ENCODE measurements at regions not wholly inside any gene's neighbourhood (a gene's known extent, or its start where the extent isn't known, plus 50 kb on each side); places are given as distances from the start of the nearest gene placed in this dataset.

DNA sequence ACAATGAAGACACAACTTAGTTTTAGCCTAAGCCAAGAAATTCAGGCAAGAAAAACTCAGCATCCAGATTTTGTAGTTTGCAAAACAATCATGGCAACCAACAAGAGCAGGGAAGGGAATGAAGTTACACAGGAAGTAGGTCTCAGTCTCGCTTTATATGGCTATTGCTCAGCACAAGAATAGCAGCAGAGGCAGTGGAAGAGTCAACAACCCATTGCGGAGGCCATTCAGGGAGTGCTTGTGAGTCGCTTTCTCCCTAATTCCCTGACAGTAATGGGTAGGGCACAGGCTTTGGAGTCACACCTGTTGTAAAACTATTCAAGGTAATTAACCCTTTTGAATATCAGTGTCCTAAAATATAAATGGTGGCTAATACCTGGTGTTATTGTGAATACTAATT is 238.5 kb downstream of the HDGFL1 start:
- Mint-ChIP-seq H3K27me3 (ENCODE audit: low read depth in 3 of 3) (peaks cover 0 to 4% (median 0%) of the 10 kb centered on the region in 3 donors), H3K4me3 (no peak overlapping the region), H3K9me3 (peaks cover 2 to 9% (median 4%) of the 10 kb centered on the region in 6 donors), H3K36me3 (no peaks in the 10 kb centered on the region), H3K27ac (no peak overlapping the region), H3K4me1 (no peaks in the 10 kb centered on the region)
- DNase-seq = no peak

DNA sequence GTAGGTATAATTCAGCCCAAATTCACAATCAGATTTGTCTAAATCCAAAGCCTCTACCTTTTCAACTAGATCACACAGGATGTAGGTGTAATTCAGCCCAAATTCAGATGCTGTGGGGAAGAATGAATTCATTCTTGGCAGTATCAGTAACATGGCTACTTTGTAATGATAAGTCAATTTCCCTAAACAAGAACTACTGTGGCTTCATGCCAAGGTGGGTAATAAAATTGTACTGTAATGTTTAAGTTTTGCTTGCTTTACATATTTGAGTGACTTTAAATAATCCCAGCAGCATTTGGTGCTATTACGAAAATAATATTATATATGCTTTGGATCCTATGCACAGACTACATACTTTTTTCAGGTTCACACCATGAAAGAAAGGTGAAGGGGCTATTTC is 239.1 kb downstream of the HDGFL1 start:
- Mint-ChIP-seq H3K36me3 (no peaks in the 10 kb centered on the region), H3K4me3 (no peak overlapping the region), H3K4me1 (no peaks in the 10 kb centered on the region), H3K9me3 (peaks cover 2 to 10% (median 4%) of the 10 kb centered on the region in 6 donors), H3K27me3 (ENCODE audit: low read depth in 3 of 3) (peaks cover 0 to 4% (median 0%) of the 10 kb centered on the region in 3 donors), H3K27ac (no peak overlapping the region)
- DNase-seq = no peak

DNA sequence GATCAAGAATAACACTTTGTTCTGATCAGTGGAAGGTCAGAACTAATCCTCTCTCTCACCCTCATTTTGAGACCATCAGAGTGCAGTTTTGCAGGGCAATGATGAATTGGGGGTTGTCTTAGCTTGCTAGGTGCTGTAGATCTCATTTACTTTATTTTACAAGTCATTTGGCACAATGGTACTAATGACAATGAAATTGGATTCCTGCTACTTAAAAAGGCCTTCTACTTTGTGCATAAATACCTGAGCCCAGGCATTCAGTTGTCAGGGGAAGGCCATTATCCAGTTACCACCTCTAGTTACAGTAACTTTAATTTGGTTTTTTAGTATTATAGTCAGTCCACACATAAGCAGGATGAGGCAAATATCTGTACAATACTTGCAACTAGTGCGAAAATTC is 240.0 kb downstream of the HDGFL1 start:
- H3K27ac Mint-ChIP-seq = no peak overlapping the region
- no peak for DNase-seq
- H3K9me3 Mint-ChIP-seq = peaks cover 2 to 16% (median 5%) of the 10 kb centered on the region in 6 donors
- H3K27me3 Mint-ChIP-seq (ENCODE audit: low read depth in 3 of 3) = peaks cover 0 to 4% (median 0%) of the 10 kb centered on the region in 3 donors
- H3K4me1 Mint-ChIP-seq = no peaks in the 10 kb centered on the region
- no peaks in the 10 kb centered on the region for H3K36me3 Mint-ChIP-seq
- no peak overlapping the region for H3K4me3 Mint-ChIP-seq

DNA sequence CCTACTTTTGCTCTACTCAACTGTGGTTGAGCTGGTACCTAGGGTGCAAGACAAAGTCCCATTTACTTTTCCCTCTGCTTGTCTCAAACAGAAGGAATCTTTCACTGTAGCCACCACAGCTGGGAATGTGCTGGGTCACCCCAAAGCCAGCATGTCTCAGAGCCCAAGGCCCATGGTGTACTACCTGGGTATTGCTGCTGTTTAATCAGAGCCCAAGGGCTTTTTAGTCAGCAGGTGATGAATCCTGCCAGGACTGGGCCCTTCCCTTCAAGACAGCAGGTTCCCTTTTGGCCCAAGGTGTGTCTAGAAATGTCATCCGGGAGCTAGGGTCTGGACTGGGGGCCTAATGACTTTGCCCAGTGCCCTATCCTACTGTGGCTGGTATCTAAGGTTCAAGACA is 249.8 kb downstream of the HDGFL1 start:
- H3K36me3 Mint-ChIP-seq = peaks cover 0 to 3% (median 3%) of the 10 kb centered on the region in 3 donors
- no peaks in the 10 kb centered on the region for H3K4me1 Mint-ChIP-seq
- no peak overlapping the region for H3K27ac Mint-ChIP-seq
- peaks cover 4 to 37% (median 12%) of the 10 kb centered on the region in 6 donors for H3K9me3 Mint-ChIP-seq
- peaks cover 0 to 3% (median 2%) of the 10 kb centered on the region in 3 donors for H3K27me3 Mint-ChIP-seq (ENCODE audit: low read depth in 3 of 3)
- no peak for DNase-seq
- H3K4me3 Mint-ChIP-seq = no peak overlapping the region

DNA sequence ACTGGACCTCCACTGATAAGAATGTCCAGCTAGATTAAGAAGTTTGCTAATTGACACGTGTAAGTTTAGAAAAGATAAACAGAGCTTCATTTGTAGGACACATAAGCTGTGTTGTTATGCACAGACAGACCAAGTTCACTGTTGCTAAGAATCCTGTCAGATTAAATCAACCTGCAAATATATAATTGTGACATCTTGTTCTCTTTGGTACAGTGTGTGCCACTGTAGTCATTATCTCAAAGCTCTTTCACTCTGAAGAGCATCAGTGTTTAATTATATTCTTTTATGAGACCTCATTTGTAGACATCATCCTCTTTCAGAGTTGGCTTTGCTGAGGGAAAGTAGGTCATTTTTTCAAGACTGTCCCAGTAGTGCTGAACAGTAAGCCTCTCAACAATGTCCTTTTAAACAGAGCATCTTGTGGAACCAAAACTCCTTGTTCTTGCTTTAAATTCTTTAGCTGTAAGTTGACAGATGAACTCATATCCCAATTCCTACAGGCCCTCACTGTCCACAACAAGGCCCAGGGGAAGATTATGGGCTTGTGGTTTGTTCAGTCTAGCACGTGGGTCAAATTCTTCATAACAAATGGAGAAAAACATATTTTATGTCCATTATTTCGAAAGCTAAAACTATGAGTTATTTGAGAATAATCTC is 252.4 kb downstream of the HDGFL1 start:
- Mint-ChIP-seq H3K27ac (no peak overlapping the region), H3K4me3 (no peak overlapping the region), H3K27me3 (ENCODE audit: low read depth in 3 of 3) (peaks cover 0 to 2% (median 0%) of the 10 kb centered on the region in 3 donors), H3K36me3 (peaks cover 0 to 3% (median 0%) of the 10 kb centered on the region in 3 donors), H3K9me3 (peaks cover 4 to 25% (median 11%) of the 10 kb centered on the region in 6 donors), H3K4me1 (no peaks in the 10 kb centered on the region)
- DNase-seq = no peak

DNA sequence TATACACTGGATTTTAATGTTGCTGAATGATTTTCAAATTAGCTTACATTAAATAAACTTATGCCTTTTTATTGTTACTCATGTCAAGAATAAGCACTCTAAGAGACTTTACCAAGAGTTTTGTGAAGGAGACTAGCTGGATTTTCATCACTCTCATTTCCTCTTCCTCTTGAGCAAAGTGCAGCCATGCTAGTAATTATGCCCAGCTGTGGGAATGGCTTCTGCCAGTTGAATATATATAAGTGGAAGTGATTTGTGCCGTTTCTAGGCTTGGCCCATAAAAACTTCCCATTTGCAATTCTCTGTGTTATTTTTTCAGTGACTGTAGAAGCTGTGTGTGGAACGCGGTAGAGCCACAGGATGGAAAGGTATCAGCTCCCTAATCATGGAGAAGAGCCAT is 255.8 kb downstream of the HDGFL1 start:
- Mint-ChIP-seq H3K27ac (no peak overlapping the region), H3K4me3 (no peak overlapping the region), H3K27me3 (ENCODE audit: low read depth in 3 of 3) (peaks cover 0 to 2% (median 0%) of the 10 kb centered on the region in 3 donors), H3K9me3 (peaks cover under 1 to 13% (median 3%) of the 10 kb centered on the region in 6 donors), H3K4me1 (no peaks in the 10 kb centered on the region), H3K36me3 (peaks cover 0 to under 1% (median 0%) of the 10 kb centered on the region in 3 donors)
- no peak for DNase-seq

DNA sequence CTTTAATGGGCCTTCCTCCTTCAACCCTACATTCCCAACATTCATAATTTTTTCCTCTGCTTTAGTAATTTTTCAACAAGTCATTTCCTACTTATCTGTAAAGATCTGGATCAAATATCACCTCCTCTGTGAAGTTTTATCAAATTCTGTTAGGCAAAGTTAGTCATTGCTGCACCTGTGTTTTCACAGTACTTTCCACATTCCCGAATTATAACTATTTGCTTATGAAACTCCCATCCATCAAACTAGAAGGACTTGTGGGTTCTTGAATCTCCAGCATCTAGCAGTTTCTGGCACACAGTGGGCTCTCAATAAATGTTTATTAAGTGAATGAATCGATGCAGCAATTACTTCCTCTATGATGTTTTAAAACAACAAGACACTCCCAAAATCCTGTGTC is 257.6 kb downstream of the HDGFL1 start:
- no peak overlapping the region for H3K27ac Mint-ChIP-seq
- H3K4me1 Mint-ChIP-seq = no peaks in the 10 kb centered on the region
- peaks cover 0 to 7% (median under 1%) of the 10 kb centered on the region in 6 donors for H3K9me3 Mint-ChIP-seq
- peaks cover 0 to 3% (median 0%) of the 10 kb centered on the region in 3 donors for H3K27me3 Mint-ChIP-seq (ENCODE audit: low read depth in 3 of 3)
- no peak overlapping the region for H3K4me3 Mint-ChIP-seq
- H3K36me3 Mint-ChIP-seq = no peaks in the 10 kb centered on the region
- DNase-seq = no peak

DNA sequence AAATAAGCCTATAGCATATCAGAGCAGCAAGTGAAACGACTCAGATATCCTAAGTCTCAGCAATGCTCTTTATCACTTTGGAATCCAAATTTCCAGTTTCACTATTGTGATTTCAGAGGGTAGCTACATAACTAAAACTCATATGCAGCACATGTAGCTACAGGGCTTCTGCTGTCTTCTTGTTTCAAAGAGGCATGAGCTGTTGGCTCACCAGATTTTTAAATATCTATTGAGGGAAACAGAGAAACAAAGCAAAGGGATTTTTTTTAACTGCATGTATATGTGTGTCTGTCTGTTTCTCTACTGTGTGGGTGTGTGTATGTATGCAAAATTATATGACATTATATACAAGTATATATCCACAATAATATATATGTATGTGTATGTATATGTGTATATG is 258.4 kb downstream of the HDGFL1 start:
- Mint-ChIP-seq H3K9me3 (peaks cover 0 to 7% (median under 1%) of the 10 kb centered on the region in 6 donors), H3K27ac (no peak overlapping the region), H3K27me3 (ENCODE audit: low read depth in 3 of 3) (peaks cover 0 to 3% (median 0%) of the 10 kb centered on the region in 3 donors), H3K4me3 (no peak overlapping the region), H3K4me1 (no peaks in the 10 kb centered on the region), H3K36me3 (no peaks in the 10 kb centered on the region)
- DNase-seq = no peak

DNA sequence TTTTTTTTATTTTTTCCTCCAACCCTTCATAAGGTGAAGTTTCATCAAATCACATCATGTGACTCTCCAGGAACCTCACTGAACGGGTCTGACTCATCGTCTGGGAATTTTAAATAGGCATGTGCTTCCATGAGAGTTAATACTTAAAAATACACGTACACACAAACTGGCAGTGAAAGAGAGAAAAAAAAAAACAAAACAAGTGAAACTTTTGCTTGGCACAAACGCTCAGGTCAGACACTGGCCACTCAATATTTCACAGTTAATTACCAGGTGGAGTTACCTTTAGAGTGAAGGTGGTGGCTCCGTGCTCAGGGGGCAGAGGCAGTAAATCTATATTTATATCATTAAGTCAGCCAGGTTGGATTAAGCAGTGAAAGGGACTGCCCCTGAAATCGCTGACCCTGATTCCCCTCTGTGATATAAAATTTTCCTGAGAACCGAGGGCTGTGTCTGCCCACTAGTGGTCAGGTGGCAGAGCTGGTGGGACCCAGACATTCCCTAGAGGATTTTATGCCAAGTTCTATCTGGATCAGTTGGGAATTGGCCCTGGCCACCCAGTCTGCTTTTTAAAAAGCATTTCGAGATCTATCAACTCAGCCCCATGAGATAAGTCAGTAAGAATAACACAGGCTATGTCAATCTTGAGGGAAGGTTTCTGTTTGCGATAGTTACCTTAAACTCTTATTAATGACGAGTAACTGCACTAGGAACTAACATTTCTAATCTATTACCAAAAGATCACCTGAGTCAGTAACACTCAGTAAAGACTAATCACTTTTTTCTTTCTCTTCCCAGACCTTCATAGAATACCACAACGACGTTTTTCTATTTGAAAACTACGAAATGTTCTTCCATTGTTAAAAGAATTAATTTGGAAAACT is 259.1 kb downstream of the HDGFL1 start:
- Mint-ChIP-seq H3K27me3 (ENCODE audit: low read depth in 3 of 3) (peaks cover 0 to 3% (median 0%) of the 10 kb centered on the region in 3 donors), H3K4me3 (no peak overlapping the region), H3K9me3 (peaks cover 0 to 7% (median 1%) of the 10 kb centered on the region in 6 donors), H3K4me1 (no peaks in the 10 kb centered on the region), H3K36me3 (no peaks in the 10 kb centered on the region), H3K27ac (no peak overlapping the region)
- no peak for DNase-seq

DNA sequence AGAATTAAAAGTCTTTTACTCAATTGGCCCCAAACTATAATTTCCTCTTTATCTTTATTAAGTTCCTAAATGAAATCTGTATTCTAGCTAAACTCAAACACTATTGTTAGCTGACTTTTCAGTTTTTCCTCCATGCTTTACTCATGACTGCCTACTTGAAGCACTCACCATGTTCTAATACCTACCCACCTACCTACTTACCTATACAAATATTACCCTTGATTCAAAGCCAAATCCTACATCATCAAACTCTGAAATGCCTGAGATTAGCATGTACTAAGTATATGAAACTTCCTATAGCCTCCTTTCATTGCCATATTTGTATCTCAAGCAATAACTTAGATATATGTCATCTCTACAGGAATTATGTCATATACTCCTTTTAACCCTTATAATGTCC is 259.7 kb downstream of the HDGFL1 start:
- no peak for DNase-seq
- Mint-ChIP-seq H3K27ac (no peak overlapping the region), H3K9me3 (peaks cover 0 to 7% (median 3%) of the 10 kb centered on the region in 6 donors), H3K4me3 (no peak overlapping the region), H3K4me1 (no peaks in the 10 kb centered on the region), H3K27me3 (ENCODE audit: low read depth in 3 of 3) (peaks cover 0 to 3% (median 0%) of the 10 kb centered on the region in 3 donors), H3K36me3 (no peaks in the 10 kb centered on the region)

DNA sequence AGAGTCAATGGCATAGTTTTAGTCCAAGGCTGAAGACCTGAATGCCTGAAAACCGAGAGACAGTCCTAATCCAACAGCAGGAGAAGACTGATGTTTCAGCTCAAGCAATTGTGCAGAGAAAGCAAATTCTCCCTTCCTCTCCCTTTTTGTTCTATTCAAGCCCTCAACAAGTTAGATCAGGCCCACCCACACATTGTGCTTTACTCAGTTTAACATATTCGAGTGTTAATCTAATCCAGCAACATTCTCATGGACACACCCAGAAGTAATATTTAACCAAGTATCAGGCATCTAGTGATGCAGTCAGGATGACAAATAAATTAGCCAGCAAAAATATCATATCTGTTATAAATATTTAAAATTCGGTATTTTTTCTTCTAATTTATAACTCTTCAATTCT is 261.1 kb downstream of the HDGFL1 start:
- H3K9me3 Mint-ChIP-seq = peaks cover 4 to 12% (median 6%) of the 10 kb centered on the region in 6 donors
- H3K27ac Mint-ChIP-seq = no peak overlapping the region
- DNase-seq = no peak
- H3K4me3 Mint-ChIP-seq = no peak overlapping the region
- peaks cover 0 to 5% (median 0%) of the 10 kb centered on the region in 3 donors for H3K36me3 Mint-ChIP-seq
- no peaks in the 10 kb centered on the region for H3K4me1 Mint-ChIP-seq
- peaks cover 0 to 3% (median 0%) of the 10 kb centered on the region in 3 donors for H3K27me3 Mint-ChIP-seq (ENCODE audit: low read depth in 3 of 3)

DNA sequence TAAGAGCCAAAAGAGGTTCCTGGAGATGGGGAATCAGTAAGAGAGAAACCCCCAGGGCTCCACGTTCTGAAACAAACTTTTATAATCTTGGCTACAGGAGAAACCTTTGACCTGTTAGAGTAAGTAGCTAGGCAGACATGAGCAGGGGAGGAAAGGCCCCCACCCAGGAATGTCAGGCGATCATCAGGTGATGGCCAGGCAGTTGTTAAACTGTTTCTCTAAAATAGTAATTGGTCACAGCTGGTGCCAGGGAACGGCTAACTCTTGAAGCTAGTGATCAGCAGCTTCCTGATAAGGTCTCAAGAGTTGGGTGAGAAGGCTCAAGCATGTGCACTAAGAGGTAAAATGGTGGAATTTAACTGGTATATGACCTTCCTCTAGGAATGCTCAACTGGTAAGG is 263.8 kb downstream of the HDGFL1 start:
- no peak for DNase-seq
- Mint-ChIP-seq H3K36me3 (peaks cover 0 to 5% (median 0%) of the 10 kb centered on the region in 3 donors), H3K27ac (no peak overlapping the region), H3K4me3 (no peak overlapping the region), H3K4me1 (no peaks in the 10 kb centered on the region), H3K9me3 (peaks cover 4 to 16% (median 6%) of the 10 kb centered on the region in 6 donors), H3K27me3 (ENCODE audit: low read depth in 3 of 3) (peaks cover 0 to 3% (median 0%) of the 10 kb centered on the region in 3 donors)

DNA sequence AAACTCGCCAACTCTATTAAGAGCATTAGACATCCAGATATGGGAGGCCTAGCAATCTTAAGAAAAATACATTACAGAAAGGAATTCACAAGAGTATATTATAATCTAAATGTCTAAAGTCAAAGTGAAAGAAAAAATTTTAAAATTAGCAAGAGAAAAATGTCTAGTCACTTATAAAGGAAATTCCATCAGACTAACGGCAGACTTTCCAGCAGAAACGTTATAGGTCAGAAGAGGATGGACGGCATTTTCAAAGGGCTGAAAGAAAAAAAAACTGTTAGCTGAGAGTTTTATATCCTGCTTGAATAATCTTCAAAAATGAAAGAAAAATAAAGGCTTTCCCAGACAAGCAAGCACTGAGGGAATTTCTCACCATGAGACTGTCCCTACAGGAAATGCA is 269.0 kb downstream of the HDGFL1 start:
- no peak for DNase-seq
- H3K27ac Mint-ChIP-seq = no peak overlapping the region
- H3K27me3 Mint-ChIP-seq (ENCODE audit: low read depth in 3 of 3) = peaks cover 0 to 2% (median 0%) of the 10 kb centered on the region in 3 donors
- H3K9me3 Mint-ChIP-seq = peaks cover 11 to 35% (median 15%) of the 10 kb centered on the region in 6 donors
- peaks cover 0 to 5% (median 0%) of the 10 kb centered on the region in 3 donors for H3K36me3 Mint-ChIP-seq
- no peaks in the 10 kb centered on the region for H3K4me1 Mint-ChIP-seq
- H3K4me3 Mint-ChIP-seq = no peak overlapping the region

DNA sequence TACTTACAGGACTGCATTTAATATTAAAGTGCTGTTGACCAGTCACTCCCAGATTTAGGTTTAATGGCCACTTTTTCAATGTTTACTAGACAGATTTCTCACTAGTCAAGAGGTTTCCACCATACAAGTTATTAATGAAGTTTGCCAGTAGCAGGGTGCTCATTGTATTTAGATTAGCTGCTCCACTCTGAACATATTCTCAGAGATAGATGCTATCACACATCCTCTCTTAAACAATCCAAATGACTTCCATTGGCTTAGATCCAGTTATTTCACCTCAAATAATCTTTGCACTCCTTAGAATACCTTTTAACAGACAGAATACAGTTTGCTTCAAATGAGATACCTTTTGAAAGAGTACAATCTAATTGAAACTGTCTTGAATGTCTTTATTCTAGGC is 276.1 kb downstream of the HDGFL1 start:
- Mint-ChIP-seq H3K36me3 (peaks cover 0 to 2% (median 0%) of the 10 kb centered on the region in 3 donors), H3K4me1 (no peaks in the 10 kb centered on the region), H3K4me3 (no peak overlapping the region), H3K9me3 (peaks cover 2 to 13% (median 7%) of the 10 kb centered on the region in 6 donors), H3K27ac (no peak overlapping the region), H3K27me3 (ENCODE audit: low read depth in 3 of 3) (no peaks in the 10 kb centered on the region)
- no peak for DNase-seq

Data from immature natural killer cell (primary cell).